GM19328 (cell line): ENCODE measurements at regions not wholly inside any gene's neighbourhood (a gene's known extent, or its start where the extent isn't known, plus 50 kb on each side); places are given as distances from the start of the nearest gene placed in this dataset.
"Not testable (repeated sequence)": the region's sequence is repeated elsewhere in the genome, so short reads cannot be mapped to it uniquely, and the experiment has no call there.

ENCODE experiments used
- ATAC-seq: cut with Tn5 transposase; IDR thresholded peaks from one replicate; pipeline ENCODE4 v1.9.1; 2021; ENCODE audit warnings: mild to moderate bottlenecking, moderate library complexity; ENCODE audit not compliant: unreplicated experiment

GRCh38 chr10:47646686-47647273 is 116.6 kb downstream of the SYT15B start:
- ATAC-seq, result not testable (repeated sequence)

- ATAC-seq, result not testable (repeated sequence)
Measured at GRCh38 chr10:47626975-47627374, 103.5 kb upstream of the AGAP9 start.

- ATAC-seq, result not testable (repeated sequence)
Measured at GRCh38 chr10:47622719-47623118, 99.3 kb upstream of the AGAP9 start.

- not testable (repeated sequence) for ATAC-seq
Measured at GRCh38 chr10:47619300-47620012, 96.0 kb upstream of the AGAP9 start.

- ATAC-seq, result not testable (repeated sequence)
Measured at GRCh38 chr10:47609311-47609710, 85.9 kb upstream of the AGAP9 start.

GRCh38 chr10:47605791-47606773 is 82.6 kb upstream of the AGAP9 start:
- not testable (repeated sequence) for ATAC-seq

GRCh38 chr10:47600604-47601003 is 77.2 kb upstream of the AGAP9 start:
- ATAC-seq, result not testable (repeated sequence)

GRCh38 chr10:47600127-47600526 is 76.7 kb upstream of the AGAP9 start:
- not testable (repeated sequence) for ATAC-seq

- ATAC-seq, result not testable (repeated sequence)
Measured at GRCh38 chr10:47599657-47600056, 76.2 kb upstream of the AGAP9 start.

- ATAC-seq, result not testable (repeated sequence)
Measured at GRCh38 chr10:47593805-47594204, 70.4 kb upstream of the AGAP9 start.

- not testable (repeated sequence) for ATAC-seq
Measured at GRCh38 chr10:47593129-47593528, 69.7 kb upstream of the AGAP9 start.

GRCh38 chr10:47590956-47591355 is 67.5 kb upstream of the AGAP9 start:
- ATAC-seq, result not testable (repeated sequence)

- not testable (repeated sequence) for ATAC-seq
Measured at GRCh38 chr10:47590534-47590933, 67.1 kb upstream of the AGAP9 start.

- not testable (repeated sequence) for ATAC-seq
Measured at GRCh38 chr10:47582051-47582450, 58.6 kb upstream of the AGAP9 start.

- ATAC-seq, result not testable (repeated sequence)
Measured at GRCh38 chr10:47580063-47580462, 56.6 kb upstream of the AGAP9 start.

- ATAC-seq, result peak; percentile 82
Measured at GRCh38 chr10:47578547-47578946, 55.1 kb upstream of the AGAP9 start.
